H7 (cell line): ENCODE measurements at regions not wholly inside any gene's neighbourhood (a gene's known extent, or its start where the extent isn't known, plus 50 kb on each side); places are given as distances from the start of the nearest gene placed in this dataset.
"Not testable (repeated sequence)": the region's sequence is repeated elsewhere in the genome, so short reads cannot be mapped to it uniquely, and the experiment has no call there.

Experiments used
- DNase-seq: peaks from one replicate; pipeline ENCODE4 v3.0.0; 2012
- H3K27me3 ChIP-seq: 2 replicates; pipeline ENCODE4 v1.6.0; 2011; ENCODE audit warnings: mild to moderate bottlenecking, low read length; ENCODE audit not compliant: control insufficient read depth, insufficient read depth
- H3K36me3 ChIP-seq: replicated peaks from 2 replicates; pipeline ENCODE4 v1.5.1; 2011; ENCODE audit warnings: low read length; ENCODE audit not compliant: control insufficient read depth, insufficient read depth
- H3K4me3 ChIP-seq: 2 replicates; pipeline ENCODE4 v1.5.1; 2011; ENCODE audit warnings: low read depth, mild to moderate bottlenecking, control low read depth, low read length, moderate library complexity; ENCODE audit not compliant: insufficient read depth

- H3K27me3 ChIP-seq, DNase-seq, H3K36me3 ChIP-seq, H3K4me3 ChIP-seq: not testable (repeated sequence)
These were observed 61.5 kb upstream of the LYZL2 start for GRCh38 chr10:30690948-30691638.

- DNase-seq: no peak
- H3K36me3 ChIP-seq: no peaks in the 10 kb centered on the region
- no peak overlapping the region for H3K4me3 ChIP-seq
- H3K27me3 ChIP-seq: no peaks in the 10 kb centered on the region
These were observed 58.9 kb upstream of the LYZL2 start for GRCh38 chr10:30688456-30688855.

GRCh38 chr10:30687698-30688213 lies 58.2 kb upstream of the LYZL2 start:
- no peaks in the 10 kb centered on the region for H3K36me3 ChIP-seq
- no peaks in the 10 kb centered on the region for H3K27me3 ChIP-seq
- H3K4me3 ChIP-seq: no peak overlapping the region
- DNase-seq: peak; percentile 77

GRCh38 chr10:30686708-30687107 lies 57.2 kb upstream of the LYZL2 start:
- DNase-seq: no peak
- H3K4me3 ChIP-seq: no peak overlapping the region
- no peaks in the 10 kb centered on the region for H3K27me3 ChIP-seq
- no peaks in the 10 kb centered on the region for H3K36me3 ChIP-seq

GRCh38 chr10:30683496-30683895 lies 53.9 kb upstream of the LYZL2 start:
- Histone ChIP-seq H3K36me3 (no peaks in the 10 kb centered on the region), H3K27me3 (no peaks in the 10 kb centered on the region), H3K4me3 (no peak overlapping the region)
- DNase-seq: no peak

GRCh38 chr10:30682377-30683199 lies 53.0 kb upstream of the LYZL2 start:
- not testable (repeated sequence) for H3K27me3 ChIP-seq, DNase-seq, H3K4me3 ChIP-seq, H3K36me3 ChIP-seq

GRCh38 chr10:30680908-30681307 lies 51.4 kb upstream of the LYZL2 start:
- no peak for DNase-seq
- Histone ChIP-seq H3K27me3 (no peaks in the 10 kb centered on the region), H3K4me3 (no peak overlapping the region), H3K36me3 (no peaks in the 10 kb centered on the region)
